ENCODE measurements at regions not wholly inside any gene's neighbourhood (a gene's known extent, or its start where the extent isn't known, plus 50 kb on each side); places are given as distances from the start of the nearest gene placed in this dataset.

DNA sequence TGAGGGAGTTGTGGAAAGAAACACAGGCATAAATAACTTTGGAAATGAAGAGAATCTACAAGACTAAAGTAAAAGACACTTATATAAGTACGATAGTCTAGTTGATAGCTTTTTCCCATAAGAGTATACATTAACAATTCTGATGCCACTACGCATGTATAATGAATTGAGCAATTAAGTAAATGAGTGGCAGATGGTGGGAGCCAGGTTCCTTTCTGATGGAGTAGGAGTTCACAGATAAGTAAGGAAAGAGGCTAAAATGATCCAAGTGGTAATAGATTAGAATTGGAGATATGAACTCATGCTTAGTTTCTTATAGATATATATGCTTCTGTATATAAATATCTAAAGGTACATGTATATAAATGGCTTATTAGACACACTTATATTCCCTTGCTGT is 368.3 kb downstream of the FAM181B start:
- FAIRE-seq, result no peak

DNA sequence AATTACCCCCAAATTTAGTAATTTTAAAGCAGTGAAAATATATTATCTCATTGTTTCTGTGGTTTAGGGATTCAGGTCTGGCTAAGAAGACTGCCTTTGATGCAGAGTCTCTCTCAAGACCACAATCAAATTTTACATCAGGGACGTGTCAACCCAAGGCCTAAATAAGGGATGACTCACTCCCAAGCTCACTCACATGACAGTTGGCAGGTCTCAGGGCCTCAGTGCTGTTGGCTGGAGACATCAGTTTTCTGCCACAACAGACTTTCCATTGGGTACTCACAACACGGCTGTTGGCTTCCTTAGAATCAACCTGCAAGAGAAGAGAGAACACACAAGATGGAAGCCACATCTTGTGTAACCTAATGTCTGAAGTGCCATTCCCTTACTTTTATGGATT is 377.3 kb downstream of the FAM181B start:
- no peak for FAIRE-seq

DNA sequence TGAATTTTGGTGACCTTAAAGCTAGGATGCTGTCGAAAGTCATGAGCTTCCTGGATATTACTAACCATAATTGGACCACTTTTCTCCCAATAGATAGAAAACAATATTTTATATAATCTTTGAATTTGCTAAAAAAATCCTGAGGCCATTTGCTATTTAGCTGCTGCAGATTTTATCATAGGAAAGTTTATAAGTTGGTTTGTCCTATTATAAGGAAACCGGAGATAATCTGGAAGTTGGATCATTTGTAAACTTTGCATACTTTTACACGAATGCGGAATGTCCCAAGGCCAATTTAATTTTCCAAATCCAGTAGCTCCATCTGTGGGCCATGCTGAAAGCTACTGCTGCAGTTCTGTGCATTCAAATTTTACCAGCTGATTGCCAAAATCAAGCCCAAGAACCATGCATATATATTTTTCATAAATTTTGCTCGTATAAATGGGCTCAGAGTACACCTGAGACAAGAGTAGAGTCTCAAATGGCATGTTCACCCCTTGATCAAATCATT is 378.3 kb downstream of the FAM181B start:
- no peak for FAIRE-seq

DNA sequence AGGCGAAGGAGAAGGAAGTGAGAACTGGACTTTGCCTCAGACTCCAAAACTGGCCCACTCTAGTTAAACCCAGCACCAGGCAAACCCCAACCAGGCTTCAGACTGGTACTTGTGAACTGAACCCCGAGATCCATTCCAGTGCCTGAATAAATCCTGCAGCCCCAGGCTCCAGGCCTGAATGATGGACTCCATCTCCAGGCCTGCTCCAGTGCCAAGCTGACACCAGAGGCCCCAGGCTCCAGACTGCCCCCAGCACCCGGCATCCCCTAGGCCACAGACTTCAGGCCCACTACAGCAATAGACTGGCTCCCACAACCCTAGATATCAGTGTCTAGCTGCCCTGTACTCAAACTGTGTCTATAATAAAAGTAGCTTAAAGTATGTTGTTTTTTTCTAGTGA is 406.8 kb downstream of the FAM181B start:
- FAIRE-seq, result no peak

DNA sequence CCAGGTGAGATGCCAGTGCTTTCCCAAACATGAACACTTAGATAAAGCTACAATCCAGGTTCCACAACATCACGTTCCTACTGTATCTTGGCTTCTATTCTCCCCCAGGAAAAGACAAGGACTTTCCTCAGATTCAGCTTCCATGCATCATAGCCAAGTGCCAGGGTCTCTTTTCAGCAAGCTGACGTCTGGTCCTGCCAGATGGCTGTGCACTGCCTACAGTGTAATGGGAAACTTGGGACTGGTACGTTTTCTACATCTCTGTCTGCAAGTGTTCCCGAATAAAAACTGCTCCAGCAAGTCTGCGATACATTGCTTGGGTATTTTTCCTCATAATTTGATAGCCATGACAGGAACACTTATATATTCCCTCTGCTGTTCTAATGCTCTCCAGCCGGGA is 412.5 kb downstream of the FAM181B start:
- FAIRE-seq, result no peak

DNA sequence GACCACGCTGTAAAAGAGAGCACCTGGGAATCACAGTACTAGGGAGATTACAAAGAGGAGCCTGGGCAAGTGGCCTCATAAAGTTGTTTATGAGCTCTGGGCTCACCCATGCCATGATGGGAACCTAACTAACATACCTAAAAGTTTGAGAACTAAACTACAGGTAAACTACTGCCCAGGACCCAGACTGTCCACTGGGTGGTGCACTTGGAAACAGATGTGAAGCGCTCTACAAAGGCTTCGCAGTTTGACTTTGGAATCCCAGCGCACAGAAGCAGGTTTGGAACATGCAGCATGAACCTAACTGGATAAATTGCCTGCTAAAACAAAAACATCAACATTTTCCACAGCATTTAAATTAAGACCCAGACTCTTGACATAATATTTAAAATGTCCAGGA is 418.6 kb downstream of the FAM181B start:
- no peak for FAIRE-seq

DNA sequence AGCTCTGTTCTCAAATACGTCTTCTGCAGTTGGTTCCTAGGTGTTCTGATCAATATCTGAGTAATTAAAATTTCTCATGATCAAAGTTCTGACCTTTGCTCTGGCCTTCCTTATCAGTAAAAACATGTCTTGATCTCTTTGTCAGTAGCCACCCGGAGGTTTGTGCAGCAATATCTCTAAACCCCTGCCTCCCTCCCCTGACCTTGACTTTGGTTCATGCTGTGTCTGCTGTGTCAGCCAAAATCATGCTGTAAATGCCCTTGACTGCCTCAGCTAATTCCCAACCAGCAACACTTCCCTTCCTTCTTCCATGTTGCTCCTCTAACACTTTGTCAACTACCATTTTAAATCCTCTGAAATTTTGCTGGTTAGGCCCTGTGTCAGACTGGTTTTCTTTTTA is 424.7 kb downstream of the FAM181B start:
- FAIRE-seq, result no peak

DNA sequence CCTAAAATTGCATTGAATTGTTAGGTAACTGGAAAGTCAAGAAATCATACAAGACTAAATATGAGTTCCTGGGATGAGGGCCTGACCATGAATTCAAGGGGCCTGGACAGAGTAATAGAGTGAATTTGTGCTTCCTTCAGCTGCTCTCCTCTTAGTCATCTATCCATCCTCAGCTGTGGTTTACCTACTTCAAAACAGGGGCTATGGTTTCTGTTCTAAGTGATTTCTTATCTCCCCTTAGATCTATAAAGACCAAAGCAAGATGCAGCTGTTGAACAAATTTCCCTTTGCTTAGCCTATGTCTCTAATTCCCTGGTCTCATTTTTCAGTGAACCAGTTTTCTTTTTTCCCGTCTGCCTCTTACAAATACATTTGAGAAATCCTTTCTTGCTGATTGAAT is 428.5 kb downstream of the FAM181B start:
- no peak for FAIRE-seq

DNA sequence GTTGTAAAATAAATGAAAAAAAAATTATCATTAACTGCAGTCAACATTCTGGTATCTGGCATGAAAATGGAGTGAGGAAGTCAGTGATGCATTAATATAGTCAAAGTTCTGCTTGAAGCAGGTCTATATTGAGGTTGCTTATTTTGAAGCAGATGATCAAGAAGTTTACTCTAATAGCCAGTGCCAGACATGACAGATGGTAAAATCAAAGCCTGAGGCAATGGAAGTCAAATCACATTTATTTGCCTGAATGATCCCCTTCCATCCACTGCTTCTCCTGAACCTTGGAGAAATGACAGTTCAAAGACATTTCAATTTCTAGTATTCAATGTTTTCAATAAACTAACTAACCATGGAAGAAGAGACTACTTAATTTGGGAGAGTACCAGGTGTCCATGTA is 430.0 kb downstream of the FAM181B start:
- FAIRE-seq, result no peak

DNA sequence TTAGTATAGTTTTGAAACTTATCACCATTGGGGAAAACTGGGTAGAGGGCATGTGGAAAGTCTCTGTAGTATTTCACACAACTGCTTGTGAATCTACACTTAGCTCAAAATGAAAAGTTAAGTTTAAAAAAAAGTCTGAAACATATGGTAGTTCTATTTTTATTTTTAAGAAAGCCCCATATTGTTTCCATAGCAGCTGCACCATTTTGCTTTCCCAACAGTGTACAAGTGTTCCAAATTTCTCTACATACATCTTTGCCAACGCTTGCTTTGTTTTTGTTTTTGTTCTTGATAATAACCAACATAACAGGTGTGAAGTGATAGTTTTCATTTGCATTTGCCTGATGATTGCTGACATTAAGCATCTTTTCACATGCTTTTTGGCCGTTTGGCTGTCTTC is 445.2 kb downstream of the FAM181B start:
- no peak for FAIRE-seq

DNA sequence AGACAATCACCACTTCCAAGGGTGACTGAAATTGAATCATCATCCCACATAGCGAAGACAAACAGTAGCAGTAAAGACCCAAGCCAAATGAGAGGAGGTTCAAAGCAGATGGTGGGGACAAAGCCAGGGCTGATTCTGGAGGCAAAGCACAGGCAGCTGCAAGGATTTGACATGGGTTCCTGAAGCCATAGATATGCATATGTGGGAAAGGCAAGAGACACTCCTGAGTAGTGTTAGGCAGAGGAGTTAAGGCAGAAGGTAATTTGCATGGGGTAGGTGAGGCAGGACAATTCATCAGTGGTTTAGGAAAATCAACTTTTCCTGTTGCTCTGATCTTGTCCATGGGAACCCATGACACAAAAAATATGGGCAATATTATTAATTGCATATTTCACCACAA is 462.8 kb downstream of the FAM181B start:
- no peak for FAIRE-seq

DNA sequence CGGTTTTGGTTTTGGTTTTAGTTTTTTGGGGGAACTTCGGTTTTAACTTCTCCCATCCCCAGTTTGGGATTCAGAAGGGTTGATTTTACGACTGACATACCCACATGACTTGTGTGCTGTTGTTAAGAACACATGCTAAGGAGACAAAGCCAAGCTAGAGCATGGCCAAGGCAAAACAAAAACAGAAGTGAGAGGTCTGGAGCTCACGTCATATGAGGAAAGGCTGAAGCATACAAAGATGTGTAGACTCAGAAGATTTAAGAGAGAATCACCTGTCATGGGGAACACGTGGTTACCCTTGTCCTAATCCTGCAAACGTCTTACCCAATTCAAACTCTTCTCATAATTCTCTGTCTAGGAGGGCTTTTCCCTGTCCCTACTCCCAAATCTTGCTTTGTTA is 465.0 kb downstream of the FAM181B start:
- FAIRE-seq, result no peak

DNA sequence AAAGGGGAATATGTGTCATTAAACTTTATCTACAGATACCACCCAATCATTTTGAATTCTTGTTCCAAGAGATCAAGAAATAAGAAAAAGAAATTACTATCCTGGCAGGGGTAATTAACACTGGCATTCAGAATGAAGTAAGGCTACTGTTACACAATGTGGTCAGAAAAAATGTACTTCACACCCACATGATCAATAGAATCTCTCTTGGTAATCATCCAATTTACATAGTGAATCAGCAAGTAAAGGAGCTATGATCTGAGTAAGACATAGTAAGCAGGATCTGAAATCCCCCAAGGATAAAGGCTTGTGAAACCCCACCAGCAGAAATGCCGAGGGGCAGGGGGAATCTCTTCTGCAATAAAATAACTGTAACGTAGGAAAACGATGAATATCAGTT is 466.5 kb downstream of the FAM181B start:
- FAIRE-seq, result no peak

DNA sequence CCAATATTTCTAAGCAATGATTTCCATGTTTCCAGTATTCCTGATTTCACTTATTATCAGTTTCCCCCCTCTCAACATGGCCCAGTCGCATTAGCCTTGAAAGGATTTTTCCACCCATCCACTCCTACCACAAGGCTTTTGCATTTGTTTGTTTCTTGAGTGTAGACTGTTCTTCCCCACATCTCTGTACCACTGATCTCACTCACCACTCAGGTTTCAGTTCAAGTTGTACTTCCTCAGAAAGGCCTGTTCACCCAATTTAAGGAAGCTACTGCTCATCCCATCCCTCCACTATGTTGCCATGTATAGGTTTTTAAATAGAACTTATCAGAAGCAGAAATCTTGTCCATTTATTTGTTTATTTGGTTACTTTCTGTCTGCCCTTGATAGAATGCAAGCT is 472.3 kb downstream of the FAM181B start:
- FAIRE-seq, result no peak

DNA sequence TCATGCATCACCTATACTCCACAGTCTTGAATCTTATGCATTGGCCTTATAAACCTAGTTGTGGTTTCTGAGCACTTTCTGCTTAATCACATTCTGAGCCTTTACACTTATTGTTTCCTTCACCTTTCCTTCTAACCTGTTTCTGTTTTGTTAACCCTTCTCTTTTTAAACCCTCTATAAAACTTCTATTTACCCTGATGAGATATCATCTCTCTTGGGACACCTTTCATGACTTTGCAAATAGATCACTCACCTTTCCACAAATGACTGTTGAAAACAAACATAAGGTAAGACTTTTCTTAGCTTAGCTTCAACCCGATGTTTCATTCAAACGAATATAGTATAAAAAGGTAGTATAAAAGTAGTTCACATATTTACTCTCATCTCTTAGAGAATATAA is 483.6 kb downstream of the FAM181B start:
- no peak for FAIRE-seq

DNA sequence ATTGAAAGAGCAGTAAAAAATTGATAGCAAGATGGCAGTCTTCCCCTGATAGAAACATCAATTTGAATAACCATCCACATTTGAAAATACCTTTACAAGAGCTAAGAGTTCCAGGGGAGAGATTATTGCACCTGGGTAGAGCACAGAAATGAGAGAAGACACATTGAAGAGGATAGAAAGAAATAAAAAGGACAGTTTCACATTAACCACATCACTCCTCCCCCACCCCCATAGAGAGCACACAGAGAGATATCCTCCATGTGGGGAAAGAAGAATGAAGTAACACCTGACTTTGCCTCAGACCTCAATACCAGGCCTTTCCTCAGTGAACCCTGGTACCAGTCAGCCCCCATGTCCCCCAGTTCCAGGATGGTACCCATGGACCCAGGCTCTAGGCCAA is 486.7 kb downstream of the FAM181B start:
- no peak for FAIRE-seq

DNA sequence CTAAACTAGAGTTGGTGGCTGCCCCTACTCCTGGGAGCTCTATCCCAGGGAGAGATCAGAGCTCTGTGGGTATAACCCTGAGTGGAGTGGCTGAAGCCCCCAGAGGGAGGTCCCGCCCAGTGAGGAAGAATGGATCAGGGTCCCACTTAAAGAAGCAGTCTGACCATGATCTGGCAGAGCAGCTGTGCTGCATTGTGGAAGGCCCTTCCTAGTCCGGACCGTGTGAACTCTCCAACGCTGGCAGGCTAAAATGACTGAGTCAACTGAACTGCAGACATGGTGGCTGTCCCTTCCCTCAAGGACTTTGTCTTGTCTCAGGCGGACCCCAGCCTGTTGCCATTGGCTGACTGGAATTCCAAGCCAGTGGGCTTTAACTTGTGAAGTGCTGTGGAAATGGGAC is 494.2 kb downstream of the FAM181B start:
- no peak for FAIRE-seq

DNA sequence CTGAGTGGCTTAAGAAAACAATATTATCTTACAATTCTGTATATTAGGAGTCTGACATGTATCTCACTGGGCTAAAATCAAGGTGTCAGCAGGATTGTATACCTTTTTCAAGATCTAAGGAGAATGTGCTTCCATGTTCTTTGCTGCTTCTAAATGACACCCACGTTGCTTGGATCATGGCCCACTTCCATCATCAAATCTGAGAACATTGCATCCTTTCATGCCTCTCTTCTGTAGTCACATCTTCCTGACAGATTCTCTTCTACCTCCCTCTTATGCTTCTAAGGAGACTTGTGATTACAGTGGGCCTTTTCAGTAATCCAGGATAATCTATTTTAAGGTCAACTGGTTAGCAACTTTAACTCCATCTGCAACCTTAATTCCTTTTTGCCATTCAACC is 499.4 kb downstream of the FAM181B start:
- FAIRE-seq, result no peak

DNA sequence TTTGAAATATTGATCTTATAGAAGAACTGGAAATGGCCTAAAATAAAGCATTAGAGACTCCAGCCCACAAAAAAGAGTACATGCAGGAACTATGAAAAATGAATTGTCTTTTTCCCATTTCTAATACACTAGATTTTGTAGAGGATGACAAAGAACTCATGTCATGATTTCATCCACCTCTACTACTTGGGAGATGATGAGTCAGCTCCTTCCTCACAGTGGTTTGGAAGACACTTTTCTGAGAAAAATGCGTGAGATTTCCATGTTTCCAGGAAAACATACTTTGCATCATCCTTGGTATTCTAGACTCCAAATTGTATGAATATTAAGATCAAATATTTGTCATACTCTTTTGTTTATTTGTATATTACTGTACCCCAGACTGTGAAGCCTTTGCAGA is 500.5 kb downstream of the FAM181B start:
- FAIRE-seq, result no peak

DNA sequence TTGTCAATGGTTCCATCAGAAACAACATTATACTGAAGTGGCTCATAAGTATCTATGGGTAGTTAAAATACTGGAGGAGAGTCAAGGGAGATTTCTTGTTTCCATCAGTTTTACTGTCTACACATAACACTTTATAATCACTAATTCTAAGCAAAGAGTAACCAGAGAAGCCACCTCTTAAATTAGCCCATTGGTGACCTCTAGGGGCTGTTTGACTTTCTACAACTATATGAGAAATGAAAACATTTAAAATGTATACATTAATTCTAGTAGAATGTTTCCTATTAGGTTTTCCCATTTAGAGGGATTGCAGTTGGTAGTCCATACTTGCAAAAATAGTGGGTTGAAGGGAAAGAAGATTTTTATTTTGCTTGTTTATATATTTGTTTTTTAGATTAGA is 504.3 kb downstream of the FAM181B start:
- FAIRE-seq, result peak; percentile 91

DNA sequence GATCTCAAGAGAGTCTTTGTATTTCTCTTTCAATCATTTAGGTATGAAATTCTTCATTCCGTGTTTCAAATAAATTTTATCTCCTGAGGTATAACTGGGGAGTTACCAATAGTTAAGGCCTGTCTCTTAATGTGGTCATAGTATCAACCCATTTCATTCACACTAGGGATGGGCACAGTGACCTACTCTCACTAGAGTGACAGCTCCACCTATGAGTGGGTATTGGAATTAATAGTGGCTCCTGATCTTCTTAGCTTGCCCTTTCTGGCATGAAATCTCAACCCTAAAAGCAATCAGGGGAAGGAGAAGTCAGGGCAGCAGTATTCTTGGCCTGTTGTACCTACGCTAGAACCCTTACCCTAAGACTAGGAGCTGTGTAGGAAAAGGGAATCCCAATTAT is 507.7 kb downstream of the FAM181B start:
- FAIRE-seq, result no peak

DNA sequence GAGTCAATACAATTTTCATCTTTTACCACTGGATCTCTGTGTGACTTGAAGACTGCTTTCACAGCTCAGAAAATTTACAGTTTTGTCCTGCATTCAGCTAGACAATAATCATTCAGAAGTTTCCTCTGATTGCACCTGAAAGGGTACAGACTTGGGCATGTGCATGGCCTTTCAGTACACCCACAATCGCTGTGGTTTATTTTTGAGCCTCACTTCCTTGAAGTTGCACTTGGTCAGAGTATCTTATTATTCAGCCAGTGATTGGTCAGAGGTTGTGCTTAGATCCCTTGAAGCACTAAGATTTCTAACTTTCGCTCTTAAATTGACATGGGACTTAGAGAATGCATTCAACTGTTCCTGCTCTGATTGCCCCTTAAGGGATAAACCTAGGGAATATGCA is 508.2 kb downstream of the FAM181B start:
- no peak for FAIRE-seq

DNA sequence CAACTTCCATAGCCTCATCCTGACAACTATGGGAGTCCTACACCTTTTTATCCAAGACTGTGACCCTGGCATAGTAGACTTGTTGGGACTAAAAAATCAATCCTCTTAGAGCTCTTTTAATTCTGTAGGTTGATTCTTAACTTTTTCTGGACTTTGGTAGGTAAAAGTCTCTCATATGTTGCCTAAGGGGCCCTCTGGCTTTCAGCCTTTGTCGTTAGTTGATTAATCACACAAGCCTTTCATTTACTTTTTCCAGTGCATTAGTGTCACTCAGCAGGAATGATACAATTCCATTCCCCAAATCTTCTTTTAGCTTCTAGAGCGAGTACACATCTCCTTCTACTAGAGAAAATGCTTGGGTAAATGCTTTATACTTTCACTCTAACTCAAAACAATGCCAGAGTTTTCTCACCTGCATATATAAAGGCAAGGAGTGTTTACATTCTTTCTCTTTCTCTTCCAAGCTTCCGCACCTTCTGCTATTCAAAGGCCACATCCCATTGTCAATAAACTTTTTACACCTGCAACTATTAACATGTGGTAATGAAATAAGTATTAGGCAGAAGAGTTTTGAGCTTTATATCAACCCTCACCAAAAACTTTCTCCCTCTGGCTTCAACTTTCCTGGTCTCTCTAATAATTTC is 516.6 kb downstream of the FAM181B start:
- FAIRE-seq, result no peak

DNA sequence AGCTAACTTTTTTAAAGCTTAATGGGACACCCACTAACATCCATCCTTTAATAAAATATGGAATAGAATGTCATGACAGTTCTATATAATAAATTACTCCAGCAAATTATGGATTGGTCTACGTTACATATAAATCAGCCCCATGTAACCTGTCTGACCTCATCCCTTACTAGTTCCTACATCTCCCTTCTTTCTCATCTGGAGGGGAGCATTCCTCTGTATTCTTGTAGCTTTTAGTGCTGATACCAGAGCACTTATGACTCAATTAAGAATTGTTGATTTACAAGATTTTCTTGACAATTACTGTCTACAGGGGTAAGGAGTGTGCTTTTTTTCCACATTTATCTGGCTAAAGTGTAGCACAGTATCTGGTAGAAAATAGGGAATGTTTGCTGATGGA is 523.7 kb downstream of the FAM181B start:
- no peak for FAIRE-seq

DNA sequence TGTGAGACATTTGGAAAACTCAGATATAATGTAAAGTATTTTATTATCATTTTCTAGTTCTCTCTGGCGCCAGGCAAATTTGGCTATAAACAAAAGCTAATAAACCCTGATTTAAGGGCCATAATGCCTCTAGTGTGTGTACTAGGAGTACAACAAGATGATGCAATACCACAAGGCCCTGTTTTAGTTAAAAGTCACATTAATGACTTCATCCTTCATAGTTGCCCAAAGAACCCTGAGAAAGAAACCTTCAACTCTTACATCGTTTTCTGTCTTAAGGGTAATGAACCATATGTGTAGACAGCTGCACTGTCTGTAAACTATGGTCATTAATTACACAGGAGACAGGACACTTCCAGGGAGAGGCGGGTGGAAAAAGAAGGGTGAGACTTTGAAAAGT is 538.4 kb downstream of the FAM181B start:
- peak; percentile 78 for FAIRE-seq

DNA sequence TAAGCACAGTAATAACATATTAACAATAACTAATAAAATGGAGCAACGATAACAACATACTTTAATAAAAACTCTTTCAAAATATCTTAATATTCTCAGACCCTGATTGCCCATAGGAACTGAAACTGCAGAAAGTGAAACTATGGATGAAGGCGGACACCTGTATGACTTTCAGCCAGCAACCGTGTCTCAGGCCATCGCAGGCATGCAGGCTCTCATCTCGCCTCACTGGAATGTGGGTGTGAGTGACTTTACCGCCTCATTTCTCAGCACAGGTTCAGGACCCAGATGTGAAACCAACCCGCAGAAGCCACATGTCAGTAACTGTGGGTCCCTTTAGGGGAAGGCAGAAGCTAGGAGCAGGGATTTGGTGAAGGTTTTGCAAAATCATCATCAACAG is 539.1 kb downstream of the FAM181B start:
- no peak for FAIRE-seq
